ENCODE measurements at regions not wholly inside any gene's neighbourhood (a gene's known extent, or its start where the extent isn't known, plus 50 kb on each side); places are given as distances from the start of the nearest gene placed in this dataset.

DNA sequence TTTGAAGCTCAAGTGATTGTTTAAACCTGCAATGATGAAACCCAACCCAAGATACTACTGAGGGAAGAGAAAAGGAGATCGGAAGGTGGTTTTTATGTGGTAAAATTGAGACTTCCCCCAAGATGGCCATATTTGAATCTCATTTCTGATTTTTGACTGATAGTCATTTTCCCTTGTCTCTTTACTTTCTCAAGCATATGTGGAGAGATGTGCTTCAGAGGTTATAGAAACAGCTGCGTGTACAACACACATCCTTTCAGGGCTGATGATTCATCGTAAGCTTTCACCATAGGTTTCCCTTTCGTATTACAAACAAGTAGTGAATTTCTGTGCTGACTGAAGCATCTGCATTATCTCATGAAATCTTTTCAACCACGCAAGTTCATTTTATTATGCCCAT lies 276.2 kb downstream of the EMP1 start (continued):
- TF ChIP-seq CUX1 (IDR thresholded peaks at IDR 0.05; ENCODE audit: insufficient replicate concordance, low read depth, low read length) (no peak), SIN3A (IDR thresholded peaks at IDR 0.05; ENCODE audit: low read depth, low read length) (no peak), TCF12 (IDR thresholded peaks at IDR 0.05; ENCODE audit: low read depth, low read length) (peak; percentile 65; the same call in 1 of the 2 replicates), DPF2 (IDR thresholded peaks at IDR 0.05) (0 out of 2 replicates have a peak, but pooled peaks have one; percentile 37), TARDBP (IDR thresholded peaks at IDR 0.05; ENCODE audit: borderline replicate concordance) (no peak), GATAD2B (conservative IDR thresholded peaks at IDR 0.05; ENCODE audit: low read depth) (no peak), PAX8 (IDR thresholded peaks at IDR 0.05) (no peak), MAX (IDR thresholded peaks at IDR 0.05; ENCODE audit: low read depth, low read length) (no peak), TBL1XR1 (IDR thresholded peaks at IDR 0.05; ENCODE audit: low read depth, low read length) (no peak), BRCA1 (IDR thresholded peaks at IDR 0.05; ENCODE audit: low read depth, low read length) (no peak), HDAC2 (IDR thresholded peaks at IDR 0.05) (no peak), ETV6 (conservative IDR thresholded peaks at IDR 0.05 in 1 of 2, IDR thresholded peaks at IDR 0.05 in 1 of 2; ENCODE audit: borderline replicate concordance in 1 of 2, low read depth in 1 of 2) (0 out of 4 replicates have a peak, but pooled peaks of 1 of the 2 experiments have one; percentile 9), RELB (IDR thresholded peaks at IDR 0.05; ENCODE audit: low read depth) (no peak), TCF3 (IDR thresholded peaks at IDR 0.05; ENCODE audit: borderline replicate concordance, insufficient read depth, low read depth, low read length) (0 out of 2 replicates have a peak, but pooled peaks have one; percentile 49), CBFB (IDR thresholded peaks at IDR 0.05; ENCODE audit: low read depth) (0 out of 2 replicates have a peak, but pooled peaks have one; percentile 45), BHLHE40 (IDR thresholded peaks at IDR 0.05; ENCODE audit: borderline replicate concordance in 1 of 2, low read depth in 2 of 2, low read length in 1 of 2) (peak in 1 of 2 experiments; percentile 20; a peak in 1 of 4 replicates), MLLT1 (IDR thresholded peaks at IDR 0.05) (0 out of 2 replicates have a peak, but pooled peaks have one; percentile 28)
- TF ChIP-seq, protein P1, sequence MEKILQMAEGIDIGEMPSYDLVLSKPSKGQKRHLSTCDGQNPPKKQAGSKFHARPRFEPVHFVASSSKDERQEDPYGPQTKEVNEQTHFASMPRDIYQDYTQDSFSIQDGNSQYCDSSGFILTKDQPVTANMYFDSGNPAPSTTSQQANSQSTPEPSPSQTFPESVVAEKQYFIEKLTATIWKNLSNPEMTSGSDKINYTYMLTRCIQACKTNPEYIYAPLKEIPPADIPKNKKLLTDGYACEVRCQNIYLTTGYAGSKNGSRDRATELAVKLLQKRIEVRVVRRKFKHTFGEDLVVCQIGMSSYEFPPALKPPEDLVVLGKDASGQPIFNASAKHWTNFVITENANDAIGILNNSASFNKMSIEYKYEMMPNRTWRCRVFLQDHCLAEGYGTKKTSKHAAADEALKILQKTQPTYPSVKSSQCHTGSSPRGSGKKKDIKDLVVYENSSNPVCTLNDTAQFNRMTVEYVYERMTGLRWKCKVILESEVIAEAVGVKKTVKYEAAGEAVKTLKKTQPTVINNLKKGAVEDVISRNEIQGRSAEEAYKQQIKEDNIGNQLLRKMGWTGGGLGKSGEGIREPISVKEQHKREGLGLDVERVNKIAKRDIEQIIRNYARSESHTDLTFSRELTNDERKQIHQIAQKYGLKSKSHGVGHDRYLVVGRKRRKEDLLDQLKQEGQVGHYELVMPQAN (conservative IDR thresholded peaks at IDR 0.05): no peak
- TF ChIP-seq, protein P2, sequence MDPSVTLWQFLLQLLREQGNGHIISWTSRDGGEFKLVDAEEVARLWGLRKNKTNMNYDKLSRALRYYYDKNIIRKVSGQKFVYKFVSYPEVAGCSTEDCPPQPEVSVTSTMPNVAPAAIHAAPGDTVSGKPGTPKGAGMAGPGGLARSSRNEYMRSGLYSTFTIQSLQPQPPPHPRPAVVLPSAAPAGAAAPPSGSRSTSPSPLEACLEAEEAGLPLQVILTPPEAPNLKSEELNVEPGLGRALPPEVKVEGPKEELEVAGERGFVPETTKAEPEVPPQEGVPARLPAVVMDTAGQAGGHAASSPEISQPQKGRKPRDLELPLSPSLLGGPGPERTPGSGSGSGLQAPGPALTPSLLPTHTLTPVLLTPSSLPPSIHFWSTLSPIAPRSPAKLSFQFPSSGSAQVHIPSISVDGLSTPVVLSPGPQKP (IDR thresholded peaks at IDR 0.05; ENCODE audit: low read depth, low read length): no peak

Data from GM12878 (cell line).